Left hindlimb (tissue), 1 donor: ENCODE measurements at regions not wholly inside any gene's neighbourhood (a gene's known extent, or its start where the extent isn't known, plus 50 kb on each side); places are given as distances from the start of the nearest gene placed in this dataset.

ENCODE experiments used
- DNase-seq: peaks from one replicate; pipeline ENCODE4 v3.0.0-alpha.2; 2018

DNA sequence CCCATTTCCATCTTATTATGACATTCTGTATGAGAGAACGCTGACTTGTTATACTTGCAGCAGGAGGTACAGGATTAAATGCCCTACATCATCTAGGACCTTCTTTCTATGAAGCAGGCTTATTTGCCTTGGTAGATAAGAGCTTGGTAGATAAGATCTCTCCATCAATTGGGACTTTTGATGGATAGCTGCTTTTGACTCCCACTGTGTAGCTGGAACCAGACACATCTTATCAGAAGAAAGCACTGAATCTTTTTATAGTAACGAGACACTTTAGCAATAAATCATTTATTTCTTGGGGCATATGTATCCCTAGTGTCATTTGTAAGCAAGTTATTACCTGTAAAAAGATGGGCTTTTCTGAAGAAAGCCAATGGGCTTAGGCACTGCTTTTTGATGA lies 613.9 kb downstream of the TECRL start:
- no peak for DNase-seq

DNA sequence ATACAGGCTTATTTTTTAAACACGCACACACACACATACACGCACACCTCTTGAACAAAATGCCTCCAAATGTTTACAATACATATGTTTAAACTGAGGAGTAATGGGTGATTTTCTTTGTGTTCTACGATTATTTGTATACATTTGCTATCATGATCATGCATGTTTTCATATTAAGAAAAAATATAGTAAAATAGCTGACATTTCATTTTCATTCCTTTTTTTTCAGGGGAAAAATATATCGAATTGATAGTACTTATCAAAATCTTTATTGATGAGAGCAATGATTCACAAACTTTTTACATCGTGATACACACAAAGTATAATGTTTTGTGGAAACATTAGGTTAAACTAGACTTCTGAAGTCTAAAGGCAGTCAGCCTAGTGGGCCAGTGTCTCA lies 618.9 kb downstream of the TECRL start:
- no peak for DNase-seq

DNA sequence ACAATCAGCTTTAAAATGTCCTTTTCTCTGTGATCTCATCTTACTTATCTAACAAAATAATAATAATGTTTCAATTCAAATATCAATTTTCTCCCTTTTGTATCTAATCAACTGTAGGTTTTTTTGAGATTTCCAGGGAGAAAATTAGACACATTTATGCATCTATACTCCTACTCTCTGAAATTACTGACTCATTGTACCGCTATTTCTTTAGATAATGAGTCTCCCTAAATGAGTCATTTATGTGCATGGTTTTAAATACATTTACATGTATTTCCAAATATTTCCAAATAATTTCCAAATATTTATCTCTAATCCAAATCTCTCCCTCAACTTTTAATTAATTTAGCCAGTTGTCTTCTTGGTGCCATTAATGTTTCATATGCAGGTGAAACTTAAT lies 621.0 kb downstream of the TECRL start:
- DNase-seq = no peak

DNA sequence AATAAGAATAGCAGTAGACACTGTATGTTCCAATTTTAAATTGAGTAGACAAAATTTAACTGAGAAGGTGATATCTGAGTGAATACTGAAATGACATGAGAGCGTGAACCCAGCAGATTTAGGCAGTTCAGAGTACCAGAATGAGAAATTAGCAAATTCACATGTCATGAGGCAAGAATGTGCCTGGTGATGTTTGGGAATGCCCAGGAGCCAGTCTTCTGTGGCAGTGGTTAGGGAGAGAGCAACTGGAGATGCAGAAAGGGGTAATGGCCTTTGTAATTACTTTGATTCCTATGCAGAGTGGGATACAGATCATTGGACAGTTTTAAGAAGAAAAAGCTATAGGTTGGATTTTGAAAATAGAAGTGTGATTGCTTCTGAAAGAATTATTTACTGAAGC lies 621.9 kb downstream of the TECRL start:
- DNase-seq = no peak

DNA sequence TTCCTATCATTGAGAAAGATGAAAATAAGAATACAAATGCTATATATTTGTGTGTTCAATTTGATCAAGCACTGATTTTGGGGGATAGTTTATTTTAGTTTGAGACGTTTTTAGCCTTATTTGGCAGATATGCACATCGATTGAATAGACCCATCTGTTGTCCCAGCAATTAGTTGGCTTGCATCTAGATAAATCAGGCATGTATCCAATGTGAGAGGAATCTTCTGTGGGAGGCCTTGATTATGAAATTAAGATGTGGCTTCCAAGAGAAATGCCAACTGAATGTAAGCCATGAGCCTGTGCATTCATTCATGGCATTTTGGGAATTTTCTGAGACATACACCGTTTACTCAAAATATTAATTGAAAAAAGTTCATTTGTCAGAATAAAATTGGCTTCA lies 623.1 kb downstream of the TECRL start:
- DNase-seq = no peak

DNA sequence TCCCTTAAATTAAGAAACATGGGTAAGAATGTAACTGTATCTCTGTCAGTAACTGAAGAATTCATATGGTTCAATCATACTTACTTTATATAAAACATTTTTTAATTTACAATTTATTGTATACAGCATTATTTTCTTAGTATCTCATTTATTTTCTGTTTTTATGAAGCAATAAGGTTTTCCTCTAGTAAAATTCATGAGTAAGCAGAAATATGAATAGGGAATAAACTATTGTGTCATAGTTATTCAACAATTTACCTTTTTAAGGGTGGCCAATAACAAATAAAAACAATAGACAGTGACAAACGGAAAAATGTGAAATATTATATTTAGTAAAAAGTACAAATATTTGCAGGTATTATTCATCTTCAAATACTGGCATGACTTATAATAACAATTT lies 624.4 kb downstream of the TECRL start:
- no peak for DNase-seq

DNA sequence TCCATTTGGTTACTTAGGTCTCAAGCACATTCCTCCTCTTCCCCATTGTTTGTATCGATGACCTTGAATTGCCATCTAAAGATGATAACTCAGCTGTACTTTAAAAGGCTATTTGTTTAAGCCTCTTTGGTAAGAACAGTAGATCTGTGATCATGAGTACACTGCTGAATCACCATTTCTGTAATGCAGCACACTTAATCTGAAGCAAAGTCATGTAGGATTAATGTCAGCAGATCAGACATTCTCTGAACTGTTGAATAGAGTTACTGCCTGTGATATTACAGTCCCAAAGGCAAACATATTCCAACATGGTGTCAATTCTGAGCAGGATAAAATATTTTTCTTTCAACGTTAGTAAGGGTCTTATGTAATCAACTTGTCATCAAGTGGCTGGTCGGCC lies 631.6 kb downstream of the TECRL start:
- no peak for DNase-seq

DNA sequence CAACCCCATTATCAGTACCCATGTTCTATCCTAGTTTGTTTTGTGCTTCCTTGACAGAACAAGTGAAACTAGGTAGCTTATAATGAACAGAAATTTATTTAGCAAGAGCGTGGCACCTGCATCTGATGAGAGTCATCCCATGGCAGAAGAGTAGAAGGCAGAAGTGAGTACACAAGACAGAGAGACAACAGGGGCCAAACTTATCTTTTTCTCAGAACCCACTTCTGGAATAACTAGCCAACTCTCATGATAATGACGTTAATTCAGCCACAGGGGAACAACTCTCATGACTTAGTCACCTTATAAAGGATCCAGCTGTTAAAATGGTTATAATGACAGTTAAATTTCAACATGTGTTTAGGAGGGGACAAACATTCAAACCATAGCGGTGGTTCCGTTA lies 644.9 kb downstream of the TECRL start:
- DNase-seq = no peak

DNA sequence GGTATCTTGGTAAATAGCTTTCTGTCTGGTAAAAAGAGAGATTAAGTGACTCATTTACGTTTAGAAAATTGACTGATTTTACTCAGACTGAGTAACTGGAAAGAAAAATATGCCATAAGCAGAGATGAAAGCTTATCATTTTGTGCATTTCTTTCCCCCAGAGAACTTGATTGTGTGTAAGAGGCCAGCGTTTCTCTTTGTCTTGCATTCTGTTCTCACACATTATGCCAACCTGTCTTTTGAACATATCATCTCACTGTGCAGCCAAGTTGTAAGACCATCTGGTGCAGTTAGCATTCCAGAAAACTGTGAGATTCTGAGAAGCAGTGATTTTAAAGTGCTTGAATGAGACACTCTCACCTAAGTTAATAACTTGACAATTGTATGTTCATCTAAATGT lies 651.3 kb downstream of the TECRL start:
- DNase-seq = no peak

DNA sequence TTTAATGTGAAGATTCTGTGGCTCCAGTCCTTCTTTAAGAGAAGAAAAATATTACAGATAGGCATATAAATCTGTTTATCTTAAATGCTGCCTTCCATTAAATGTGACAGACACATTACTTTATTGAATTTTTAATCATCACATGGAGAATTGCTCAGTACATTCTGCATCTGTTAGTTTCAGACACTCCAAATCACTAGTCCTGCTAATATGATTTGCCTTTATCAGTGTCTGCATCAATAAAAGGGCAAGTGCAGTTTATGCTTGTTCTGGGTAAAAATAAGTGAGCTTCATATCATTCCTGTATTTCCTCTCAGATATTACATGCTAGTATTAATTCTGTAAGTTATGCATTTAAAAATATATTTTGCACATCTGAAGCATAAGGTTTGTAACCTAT lies 666.4 kb downstream of the TECRL start:
- DNase-seq = no peak

DNA sequence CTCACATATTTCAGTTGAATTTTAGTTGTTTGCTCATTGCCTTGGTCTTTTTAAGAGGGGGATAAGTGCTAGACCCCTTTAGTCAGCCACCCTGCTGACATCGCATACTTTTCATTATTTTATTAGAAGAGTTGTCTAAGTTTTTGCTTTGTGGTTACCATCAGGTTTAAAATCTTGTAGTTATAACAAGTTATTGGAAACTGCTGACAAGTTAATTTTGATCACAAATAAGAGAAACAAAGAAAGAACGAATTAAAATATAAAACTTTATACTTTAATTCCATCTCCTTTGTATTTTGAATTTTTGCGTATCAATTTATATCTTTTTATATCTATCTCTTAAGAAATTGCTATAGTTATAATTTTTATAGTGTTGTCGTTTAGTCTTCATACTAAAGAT lies 679.7 kb downstream of the TECRL start:
- no peak for DNase-seq

DNA sequence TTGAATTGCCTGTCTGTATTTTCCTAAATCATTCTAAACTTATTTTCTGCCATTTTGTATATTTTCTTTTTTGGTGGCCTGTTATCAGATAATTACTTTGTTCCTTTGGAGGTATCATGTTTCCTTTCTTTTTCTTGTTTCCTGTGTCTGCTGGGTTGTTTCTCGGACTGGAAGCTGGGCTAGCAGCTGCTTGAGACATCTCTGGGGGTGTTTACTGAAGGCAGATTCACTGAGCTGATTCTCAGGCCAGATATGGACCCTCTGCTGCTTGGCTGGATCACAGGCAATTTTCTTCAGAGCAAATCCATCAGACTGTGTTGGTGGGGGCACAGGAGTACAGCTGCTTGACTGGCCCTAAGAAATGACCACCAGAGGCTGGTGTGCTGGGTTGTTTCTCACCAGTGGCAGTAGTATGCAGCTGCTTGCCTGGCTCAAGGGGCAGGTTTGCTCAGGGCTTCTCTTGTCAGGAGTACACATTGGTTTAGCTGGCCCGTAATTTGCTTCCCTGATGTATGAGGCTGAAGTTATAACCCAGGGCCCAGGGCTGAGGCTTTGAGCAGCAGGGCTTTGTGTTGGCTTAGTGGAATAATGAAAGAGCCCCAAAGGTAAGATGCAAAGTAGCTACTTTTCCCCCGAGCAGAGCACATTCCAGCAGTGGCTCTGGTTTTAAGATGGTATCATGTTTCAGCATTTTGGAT lies 680.6 kb downstream of the TECRL start:
- no peak for DNase-seq

DNA sequence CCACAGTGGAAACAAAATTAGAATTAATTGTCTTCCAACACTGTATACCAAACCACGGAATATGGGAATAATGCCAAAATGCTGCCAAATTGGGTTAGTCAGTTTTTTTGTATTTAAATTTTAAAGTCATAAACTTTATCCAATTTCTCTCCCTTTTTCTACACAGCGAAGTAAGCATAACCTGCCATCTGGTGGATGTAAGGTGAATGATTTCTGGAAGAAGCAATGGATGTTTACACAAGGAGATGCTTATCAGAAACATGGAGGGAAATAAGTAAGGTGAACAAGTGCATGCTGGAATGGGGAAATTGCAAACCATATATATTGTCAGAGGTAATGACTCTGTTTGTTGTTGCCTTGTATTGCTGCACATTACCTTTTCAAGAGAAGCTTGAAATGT lies 691.9 kb downstream of the TECRL start:
- DNase-seq = no peak

DNA sequence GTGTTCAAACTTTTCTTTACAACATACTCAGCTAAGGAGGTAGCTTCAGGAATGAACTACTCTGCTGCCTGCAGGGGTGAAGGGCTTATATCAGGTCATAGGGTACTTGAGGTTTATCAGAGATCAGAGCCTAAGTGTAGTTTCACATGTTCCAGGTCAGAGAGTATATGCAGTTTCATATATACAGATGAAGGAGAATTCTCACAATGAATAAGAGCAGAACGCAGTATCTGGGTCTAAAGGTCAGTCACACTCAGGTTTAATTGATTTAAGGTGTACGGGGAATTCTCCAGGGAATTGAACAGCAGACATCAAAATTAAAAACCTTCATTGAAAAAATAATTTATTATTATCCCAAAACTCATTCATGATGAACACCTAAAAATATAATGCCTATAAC lies 700.6 kb downstream of the TECRL start:
- DNase-seq = no peak

DNA sequence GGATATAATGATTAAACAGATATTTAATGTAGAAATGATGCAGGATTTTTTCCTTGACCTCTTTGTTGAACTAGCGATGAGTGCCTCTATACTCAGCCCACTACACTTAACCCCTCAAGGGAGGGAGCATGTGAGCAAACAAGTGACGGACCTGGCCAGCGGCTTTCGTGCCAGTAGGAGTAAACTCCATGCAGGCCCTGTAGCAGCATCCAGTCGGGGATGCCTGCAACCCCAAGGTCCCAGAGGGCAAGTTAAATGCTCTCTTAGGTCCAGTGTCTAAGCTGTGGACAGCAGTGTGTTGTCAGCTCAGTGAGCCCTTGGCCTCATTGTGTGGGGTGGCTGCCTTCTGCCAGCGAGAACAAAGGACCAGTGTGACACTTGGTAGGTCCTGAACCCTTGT lies 708.7 kb downstream of the TECRL start:
- DNase-seq = no peak

DNA sequence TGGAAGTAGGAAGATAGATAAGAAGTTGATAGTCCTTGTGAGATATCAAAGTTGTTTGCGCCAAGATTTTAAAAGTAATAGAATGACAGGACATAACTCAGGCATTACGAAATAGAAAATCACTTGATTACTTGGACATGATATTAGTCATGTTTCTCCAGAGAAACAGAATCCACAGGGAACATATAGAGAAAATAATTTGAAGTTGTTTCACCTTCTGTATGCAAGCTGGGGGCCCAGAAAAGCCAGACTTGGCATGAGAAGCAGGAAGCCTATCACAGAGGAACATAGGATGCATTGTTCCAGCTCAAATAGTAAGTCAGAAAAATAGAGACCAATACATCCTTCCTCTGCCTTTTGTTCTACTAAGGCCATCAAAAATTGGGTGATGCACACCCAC lies 715.9 kb downstream of the TECRL start:
- DNase-seq = no peak

DNA sequence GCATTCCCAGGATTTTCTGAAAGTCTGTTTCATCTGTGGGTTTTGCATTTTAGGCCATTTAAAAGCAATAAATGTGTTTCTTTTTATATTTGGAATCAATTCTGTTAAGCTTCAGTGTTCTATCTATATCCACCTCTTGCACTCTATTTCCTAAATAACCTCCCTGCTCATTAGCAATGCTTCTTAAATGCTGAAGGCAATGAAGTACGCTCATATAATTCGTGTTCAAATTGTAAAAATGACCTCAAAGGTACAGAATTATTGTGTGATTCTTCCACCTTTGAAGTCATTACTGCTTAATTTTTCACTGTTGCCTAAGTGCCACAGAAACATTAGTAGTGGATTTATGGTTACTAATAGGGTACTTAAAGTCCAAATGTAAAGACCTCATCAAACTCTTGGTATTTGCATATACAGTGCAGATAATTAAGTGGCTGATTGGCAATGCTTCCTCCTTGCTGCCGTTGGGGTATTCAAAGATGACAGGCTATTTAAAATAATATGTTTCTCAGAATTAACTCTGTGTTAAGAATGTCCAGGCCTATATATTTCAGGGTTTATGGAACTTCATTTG lies 730.8 kb downstream of the TECRL start:
- DNase-seq = no peak

DNA sequence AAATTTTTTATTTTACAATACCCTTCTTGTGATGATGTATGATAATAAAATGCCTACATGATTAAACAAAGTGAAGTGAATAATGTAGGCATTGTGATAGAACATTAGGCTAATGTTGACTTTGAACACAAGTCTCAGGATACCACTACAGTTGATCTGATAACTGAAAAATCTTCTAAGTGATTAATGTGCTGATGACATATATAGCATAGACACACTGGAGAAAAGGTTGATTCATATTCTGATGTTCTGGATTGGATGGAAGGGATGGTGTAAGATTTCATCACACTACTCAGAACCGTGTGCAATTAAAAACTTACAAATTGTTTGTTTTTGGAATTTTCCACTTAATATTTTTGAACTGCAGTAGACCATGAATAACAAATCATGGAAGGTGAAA lies 738.5 kb downstream of the TECRL start:
- no peak for DNase-seq

DNA sequence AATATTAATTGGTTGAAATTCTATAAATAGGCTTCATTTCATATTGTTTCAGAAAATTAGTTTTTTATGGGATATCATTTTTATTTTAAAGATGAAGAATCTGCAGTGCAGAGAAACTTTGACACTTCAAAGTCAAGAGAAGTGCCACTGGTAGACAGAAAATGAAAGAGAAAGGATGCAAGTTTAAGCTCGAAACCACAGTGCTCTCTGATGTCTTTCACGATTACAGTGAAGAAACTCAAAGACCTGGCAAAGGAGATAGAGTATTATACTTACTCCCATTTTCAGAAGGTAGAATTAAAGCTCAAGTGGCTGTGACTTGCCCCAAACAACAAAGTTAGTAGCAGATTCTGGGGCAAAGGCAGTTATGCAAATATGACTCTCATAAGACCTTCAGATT lies 745.4 kb downstream of the TECRL start:
- no peak for DNase-seq

DNA sequence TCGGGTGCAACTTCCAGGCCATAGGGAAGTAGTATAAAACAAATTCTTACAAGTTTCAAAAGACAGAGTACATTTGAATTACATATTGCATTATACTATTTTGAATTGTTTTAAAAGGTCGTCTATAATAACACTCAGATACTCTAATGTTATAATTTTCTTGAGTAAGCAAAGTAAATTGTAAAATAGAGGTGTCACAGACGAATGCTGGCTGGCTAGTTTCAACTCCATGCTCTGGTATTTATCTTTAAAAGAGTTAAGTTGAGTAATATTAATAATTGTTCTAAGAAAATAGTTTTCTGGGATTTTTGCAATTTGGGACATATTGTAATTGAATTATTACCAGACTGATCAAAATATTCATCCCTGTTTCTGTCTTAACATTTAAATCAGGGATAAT lies 764.9 kb downstream of the TECRL start:
- DNase-seq = no peak

DNA sequence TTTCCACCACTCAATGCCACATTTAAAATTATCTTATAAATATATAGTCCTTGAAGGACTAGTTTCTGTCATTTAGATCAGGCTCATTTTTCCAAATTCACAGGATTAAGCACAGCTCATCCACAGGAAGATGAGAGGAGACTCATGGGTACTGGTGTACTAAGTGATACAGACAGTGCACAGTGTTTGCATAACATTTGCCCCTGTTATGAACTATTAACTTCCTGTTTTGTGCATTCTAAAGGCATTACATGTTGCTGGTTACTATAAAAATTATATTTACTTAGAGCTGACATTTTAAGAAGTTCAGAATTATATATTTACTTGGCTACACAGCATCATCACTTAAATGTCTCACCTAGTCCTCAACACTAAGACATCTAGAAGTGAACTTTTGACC lies 772.0 kb downstream of the TECRL start:
- DNase-seq = no peak

DNA sequence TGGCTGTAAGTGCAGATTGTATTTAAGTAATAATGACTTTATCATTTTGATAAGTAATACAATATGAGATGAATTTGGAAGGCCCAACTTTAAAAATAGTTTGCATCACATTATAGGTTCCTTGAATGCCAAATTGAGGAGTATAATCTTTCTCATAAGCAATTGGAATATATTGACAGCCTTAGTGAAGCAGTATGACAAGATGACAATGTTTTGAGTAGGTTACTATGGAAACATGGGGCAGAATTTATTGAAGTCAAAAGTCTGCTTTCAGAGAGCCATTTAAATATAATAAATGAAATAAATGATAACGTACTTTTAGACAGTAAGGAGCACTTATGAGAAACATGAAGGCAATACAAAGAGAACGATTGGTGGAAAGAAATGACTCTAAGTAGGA lies 776.4 kb downstream of the TECRL start:
- no peak for DNase-seq

DNA sequence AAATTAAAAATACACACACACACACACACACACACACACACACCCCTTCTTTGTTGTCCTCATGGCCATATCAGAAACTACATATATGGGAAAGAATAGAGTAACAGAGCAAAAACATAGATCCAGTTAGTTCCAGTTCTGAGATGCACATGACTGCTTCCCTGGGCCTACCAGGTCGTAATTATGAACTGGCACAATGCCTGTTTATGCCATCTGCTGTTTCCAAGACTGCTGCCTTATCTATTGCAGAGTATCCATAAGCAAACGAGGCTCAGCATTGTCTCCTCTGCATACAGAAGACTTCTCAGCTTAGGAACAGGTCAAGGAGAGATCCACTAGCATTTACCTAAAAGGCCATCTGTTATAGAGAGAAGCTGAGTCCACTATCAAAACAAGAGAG lies 789.0 kb downstream of the TECRL start:
- DNase-seq = no peak

DNA sequence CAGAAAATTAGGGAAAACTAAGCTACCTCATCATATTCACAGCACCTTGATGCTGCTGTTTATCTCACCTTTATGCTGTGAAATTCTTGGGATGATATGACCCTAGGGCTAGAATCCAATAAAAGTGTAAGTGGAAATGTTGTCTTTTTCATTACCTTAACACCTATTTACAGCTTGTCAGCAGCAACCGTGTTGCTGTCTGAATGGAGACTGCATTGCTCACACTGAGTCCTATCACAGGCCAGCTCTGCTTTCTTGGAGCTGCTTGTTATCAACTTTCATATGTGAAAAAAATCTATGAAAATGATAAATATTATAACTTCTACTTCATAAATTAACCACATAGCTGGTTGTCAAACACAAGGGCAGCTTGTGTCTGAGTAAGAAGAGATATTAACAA lies 789.5 kb downstream of the TECRL start:
- no peak for DNase-seq
